ENCODE measurements at regions not wholly inside any gene's neighbourhood (a gene's known extent, or its start where the extent isn't known, plus 50 kb on each side); places are given as distances from the start of the nearest gene placed in this dataset.

GRCh38 chr3:72353236-72354128, 494.8 kb downstream of the SHQ1 start:
- H3K4me1 ChIP-seq (ENCODE audit: insufficient read depth, low read length), result no peaks in the 10 kb centered on the region
- H3K4me3 ChIP-seq (ENCODE audit: low read length), result no peak overlapping the region
- no peaks in the 10 kb centered on the region for H3K9me3 ChIP-seq (ENCODE audit: low read depth, low read length)
- peaks cover 2% of the 10 kb centered on the region for H3K27me3 ChIP-seq (ENCODE audit: insufficient read depth, low read length)

- Histone ChIP-seq H3K4me1 (ENCODE audit: insufficient read depth, low read length) (peaks cover 13% of the 10 kb centered on the region), H3K9me3 (ENCODE audit: low read depth, low read length) (no peaks in the 10 kb centered on the region), H3K27me3 (ENCODE audit: insufficient read depth, low read length) (peaks cover 4% of the 10 kb centered on the region), H3K4me3 (ENCODE audit: low read length) (no peak overlapping the region)
Measured at GRCh38 chr3:72352176-72352575, 496.1 kb downstream of the SHQ1 start.

- Histone ChIP-seq H3K9me3 (ENCODE audit: low read depth, low read length) (no peaks in the 10 kb centered on the region), H3K27me3 (ENCODE audit: insufficient read depth, low read length) (peaks cover 4% of the 10 kb centered on the region), H3K4me3 (ENCODE audit: low read length) (no peak overlapping the region), H3K4me1 (ENCODE audit: insufficient read depth, low read length) (peaks cover 19% of the 10 kb centered on the region)
Measured at GRCh38 chr3:72351536-72351935, 496.7 kb downstream of the SHQ1 start.

DNA sequence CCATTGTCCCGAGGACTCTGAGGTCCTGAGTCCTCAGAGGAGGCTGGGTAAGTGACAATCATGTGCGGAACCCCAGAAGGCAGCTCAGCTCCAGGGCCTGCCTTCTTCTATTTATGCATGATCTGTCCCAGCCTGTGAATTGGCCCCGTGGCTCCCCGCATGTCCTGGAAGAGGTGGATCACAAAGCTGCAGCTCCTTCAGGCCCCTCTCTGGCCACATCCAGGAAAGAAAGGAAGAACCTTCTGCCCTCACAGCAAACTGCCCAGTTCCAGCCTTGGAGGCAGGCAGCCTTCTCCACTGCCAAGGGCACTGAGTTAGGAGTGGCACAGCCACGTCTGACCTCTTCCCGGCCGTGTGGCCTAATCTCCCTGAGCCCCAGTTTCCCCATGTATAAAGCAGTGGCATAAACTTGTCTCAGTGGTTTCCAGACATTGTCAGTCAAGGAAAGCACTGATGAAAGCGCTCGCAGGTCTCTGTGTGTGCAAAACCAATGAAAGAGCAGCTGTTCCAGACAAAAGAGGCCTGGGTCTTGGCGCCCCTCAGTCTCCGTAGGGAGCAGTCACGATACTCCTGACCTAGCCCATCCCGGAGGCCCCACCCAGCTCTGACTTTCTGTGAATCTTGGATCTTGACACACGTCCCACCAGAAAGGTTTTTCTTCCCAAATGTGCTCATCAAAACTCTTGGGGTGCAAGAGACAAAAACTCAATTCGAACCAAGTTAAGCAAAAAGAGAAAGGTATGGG, 497.3 kb downstream of the SHQ1 start:
- Histone ChIP-seq H3K4me3 (ENCODE audit: low read length) (no peak overlapping the region), H3K4me1 (ENCODE audit: insufficient read depth, low read length) (peaks cover 25% of the 10 kb centered on the region), H3K9me3 (ENCODE audit: low read depth, low read length) (no peaks in the 10 kb centered on the region), H3K27me3 (ENCODE audit: insufficient read depth, low read length) (peaks cover 4% of the 10 kb centered on the region)

DNA sequence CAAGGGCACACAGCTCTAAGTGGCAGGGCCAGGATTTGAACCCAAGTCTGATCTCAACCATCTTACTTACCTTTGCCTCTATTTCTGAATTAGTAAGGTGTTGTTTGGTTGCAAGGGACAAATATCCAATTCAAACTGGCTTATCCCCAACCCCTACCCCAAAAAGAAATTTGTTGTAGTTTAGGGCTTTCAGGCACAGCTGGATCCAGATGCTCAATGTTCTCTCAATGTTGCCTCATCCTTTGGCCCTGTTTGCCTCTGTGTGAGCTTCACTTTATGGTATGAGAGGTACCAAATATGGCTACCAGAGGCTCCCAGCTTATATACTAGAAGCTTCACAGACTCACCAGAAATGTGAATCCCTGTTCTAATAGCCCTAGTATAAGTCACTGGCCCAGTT, 499.9 kb downstream of the SHQ1 start:
- Histone ChIP-seq H3K4me3 (ENCODE audit: low read length) (no peak overlapping the region), H3K9me3 (ENCODE audit: low read depth, low read length) (no peaks in the 10 kb centered on the region), H3K27me3 (ENCODE audit: insufficient read depth, low read length) (peaks cover 4% of the 10 kb centered on the region), H3K4me1 (ENCODE audit: insufficient read depth, low read length) (peaks cover 48% of the 10 kb centered on the region)

DNA sequence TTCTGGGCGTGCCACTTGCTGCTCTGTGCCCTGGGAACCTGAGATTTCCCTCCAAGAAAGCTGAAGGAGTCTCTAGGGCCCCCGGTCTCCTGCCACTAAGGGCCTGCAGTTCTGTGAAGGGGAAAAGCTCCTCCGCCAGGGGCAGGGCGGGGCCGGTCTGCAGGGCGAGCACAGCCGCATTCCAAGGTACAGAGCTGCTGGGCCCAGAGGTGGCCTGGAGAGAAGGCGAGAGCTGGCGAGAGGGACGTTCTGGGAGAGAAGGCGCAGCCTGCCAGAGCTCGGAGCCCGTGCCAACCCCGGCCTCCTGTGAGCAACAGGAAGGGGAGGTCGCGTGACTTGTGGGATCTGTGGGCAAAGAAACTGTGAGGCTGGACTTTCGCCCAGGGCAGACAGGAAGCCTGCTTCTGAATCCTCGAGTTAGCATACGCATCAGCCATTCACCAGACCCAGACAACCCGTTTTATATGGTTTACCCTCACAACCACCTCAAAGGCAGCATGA, 500.4 kb downstream of the SHQ1 start:
- Histone ChIP-seq H3K27me3 (ENCODE audit: insufficient read depth, low read length) (peaks cover 4% of the 10 kb centered on the region), H3K4me1 (ENCODE audit: insufficient read depth, low read length) (peaks cover 48% of the 10 kb centered on the region), H3K4me3 (ENCODE audit: low read length) (no peak overlapping the region), H3K9me3 (ENCODE audit: low read depth, low read length) (no peaks in the 10 kb centered on the region)

DNA sequence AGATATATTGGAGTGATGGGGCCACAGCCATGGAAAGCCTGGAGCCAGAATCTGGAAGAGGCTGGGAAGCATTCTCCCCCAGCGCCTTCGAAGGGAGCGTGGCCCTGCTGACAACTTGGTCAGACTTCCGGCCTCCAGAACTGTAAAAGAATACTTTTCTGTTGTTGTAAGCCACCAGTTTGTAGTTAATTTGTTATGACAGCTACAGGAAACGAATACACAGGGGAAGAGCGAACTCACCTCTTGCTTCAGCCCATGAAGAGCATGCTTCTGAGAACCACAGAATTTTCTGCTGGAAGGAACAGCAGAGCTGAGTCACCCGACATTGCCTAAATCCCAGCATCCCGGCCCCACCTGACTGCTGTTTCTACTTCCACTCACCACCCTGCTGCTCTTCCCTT, 501.7 kb downstream of the SHQ1 start:
- Histone ChIP-seq H3K4me1 (ENCODE audit: insufficient read depth, low read length) (peaks cover 48% of the 10 kb centered on the region), H3K9me3 (ENCODE audit: low read depth, low read length) (no peaks in the 10 kb centered on the region), H3K27me3 (ENCODE audit: insufficient read depth, low read length) (peaks cover 4% of the 10 kb centered on the region), H3K4me3 (ENCODE audit: low read length) (no peak overlapping the region)

GRCh38 chr3:72345980-72346379, 502.3 kb downstream of the SHQ1 start:
- Histone ChIP-seq H3K9me3 (ENCODE audit: low read depth, low read length) (no peaks in the 10 kb centered on the region), H3K27me3 (ENCODE audit: insufficient read depth, low read length) (peaks cover 4% of the 10 kb centered on the region), H3K4me3 (ENCODE audit: low read length) (no peak overlapping the region), H3K4me1 (ENCODE audit: insufficient read depth, low read length) (peaks cover 48% of the 10 kb centered on the region)

DNA sequence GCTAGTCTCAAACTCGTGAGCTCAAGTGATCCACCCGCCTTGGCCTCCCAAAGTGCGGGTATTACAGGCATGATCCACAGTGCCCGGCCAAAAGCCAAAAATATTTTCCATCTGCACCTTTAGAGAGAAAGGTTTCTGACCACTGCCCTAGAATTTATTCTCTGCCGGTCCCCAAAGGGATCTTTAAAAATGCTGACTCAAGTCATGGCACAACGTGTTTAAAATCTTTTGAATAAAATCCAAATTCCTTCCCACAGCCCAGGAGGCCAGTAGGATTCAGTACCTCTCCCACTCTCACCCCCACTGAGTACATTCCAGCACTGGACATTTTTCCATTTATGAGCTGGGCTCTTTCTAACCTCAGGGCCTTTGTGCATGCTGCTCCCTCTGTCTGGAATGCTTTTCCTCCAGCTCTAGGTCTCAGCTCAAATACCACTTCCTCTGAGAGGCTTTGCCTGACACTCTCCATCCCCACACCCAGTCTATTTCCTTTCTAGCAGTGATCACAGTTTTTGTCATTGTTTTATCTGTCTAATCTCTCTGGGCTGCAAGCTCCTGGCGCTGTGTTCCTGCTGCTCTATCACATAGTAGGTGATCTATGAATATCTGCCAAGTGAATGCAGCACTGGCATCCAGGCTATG, 502.9 kb downstream of the SHQ1 start:
- Histone ChIP-seq H3K4me3 (ENCODE audit: low read length) (no peak overlapping the region), H3K4me1 (ENCODE audit: insufficient read depth, low read length) (peaks cover 48% of the 10 kb centered on the region), H3K27me3 (ENCODE audit: insufficient read depth, low read length) (peaks cover 4% of the 10 kb centered on the region), H3K9me3 (ENCODE audit: low read depth, low read length) (no peaks in the 10 kb centered on the region)

- peaks cover 48% of the 10 kb centered on the region for H3K4me1 ChIP-seq (ENCODE audit: insufficient read depth, low read length)
Measured at GRCh38 chr3:72344647-72345046, 503.6 kb downstream of the SHQ1 start.

DNA sequence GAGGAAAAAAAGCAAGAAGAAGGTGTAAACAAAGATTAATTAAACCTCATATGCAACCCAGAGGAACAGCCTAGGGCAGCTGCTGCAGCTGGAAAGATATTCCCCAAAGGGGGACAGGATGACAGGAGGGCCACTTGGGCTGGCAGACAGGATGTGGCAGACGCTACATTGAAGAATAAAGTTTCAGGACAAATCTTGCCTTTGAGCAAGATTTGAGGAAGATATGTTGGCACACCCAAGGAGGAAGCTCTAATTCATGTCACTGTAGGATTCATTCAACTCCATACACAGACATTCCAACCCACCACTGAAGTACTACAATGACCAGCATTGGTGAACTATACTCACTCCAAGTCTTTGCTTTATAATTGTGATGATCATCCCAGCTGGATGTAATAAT, 504.0 kb downstream of the SHQ1 start:
- Histone ChIP-seq H3K9me3 (ENCODE audit: low read depth, low read length) (no peaks in the 10 kb centered on the region), H3K4me3 (ENCODE audit: low read length) (no peak overlapping the region), H3K27me3 (ENCODE audit: insufficient read depth, low read length) (peaks cover 4% of the 10 kb centered on the region), H3K4me1 (ENCODE audit: insufficient read depth, low read length) (peaks cover 48% of the 10 kb centered on the region)

More at GRCh38 chr3:72344647-72345046, 503.6 kb downstream of the SHQ1 start:
- Histone ChIP-seq H3K9me3 (ENCODE audit: low read depth, low read length) (no peaks in the 10 kb centered on the region), H3K27me3 (ENCODE audit: insufficient read depth, low read length) (peaks cover 4% of the 10 kb centered on the region), H3K4me3 (ENCODE audit: low read length) (no peak overlapping the region)

- Histone ChIP-seq H3K4me1 (ENCODE audit: insufficient read depth, low read length) (peaks cover 45% of the 10 kb centered on the region), H3K9me3 (ENCODE audit: low read depth, low read length) (no peaks in the 10 kb centered on the region), H3K4me3 (ENCODE audit: low read length) (no peak overlapping the region), H3K27me3 (ENCODE audit: insufficient read depth, low read length) (no peaks in the 10 kb centered on the region)
Measured at GRCh38 chr3:72343078-72343477, 505.2 kb downstream of the SHQ1 start.

DNA sequence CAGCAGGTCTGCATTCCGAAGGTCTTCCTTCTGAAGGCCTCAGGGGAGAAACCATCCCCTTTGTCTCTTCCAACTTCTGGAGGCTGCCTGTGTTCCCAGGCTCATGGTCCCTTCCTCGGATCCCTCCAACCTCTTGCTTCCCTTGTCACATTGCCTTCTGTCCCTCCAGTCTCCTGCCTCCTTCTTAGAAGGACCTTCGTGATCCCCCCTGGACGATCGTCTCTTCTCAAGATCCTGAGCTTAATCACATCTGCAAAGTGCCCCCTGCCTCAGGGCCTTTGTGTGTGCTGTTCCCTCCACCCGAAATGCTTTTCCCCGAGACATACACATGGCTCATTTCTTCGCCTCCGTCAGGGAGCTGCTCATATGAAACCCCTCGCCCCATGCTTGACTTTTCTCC, 505.8 kb downstream of the SHQ1 start:
- Histone ChIP-seq H3K4me1 (ENCODE audit: insufficient read depth, low read length) (peaks cover 38% of the 10 kb centered on the region), H3K27me3 (ENCODE audit: insufficient read depth, low read length) (no peaks in the 10 kb centered on the region), H3K9me3 (ENCODE audit: low read depth, low read length) (no peaks in the 10 kb centered on the region), H3K4me3 (ENCODE audit: low read length) (no peak overlapping the region)

DNA sequence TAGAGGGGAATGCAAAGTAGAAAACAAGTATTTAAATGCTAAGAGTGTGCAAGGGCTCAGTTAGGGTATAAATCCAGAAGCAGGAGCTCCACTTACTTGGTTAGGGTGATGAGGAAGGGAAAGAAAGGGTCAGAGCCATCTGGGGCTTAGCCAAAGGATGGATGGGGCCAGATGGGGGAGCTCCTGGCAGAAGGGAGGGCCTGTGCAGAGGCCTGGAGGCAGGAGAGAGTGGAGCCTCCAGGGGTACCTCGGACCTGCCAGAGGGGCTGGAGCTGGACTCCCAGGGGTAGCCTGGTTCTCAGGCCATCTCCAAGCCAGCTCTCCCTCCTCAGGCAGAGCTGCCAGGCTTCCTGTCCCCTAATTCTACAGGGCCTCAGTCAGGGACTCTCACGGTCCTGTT, 506.3 kb downstream of the SHQ1 start:
- Histone ChIP-seq H3K9me3 (ENCODE audit: low read depth, low read length) (no peaks in the 10 kb centered on the region), H3K4me1 (ENCODE audit: insufficient read depth, low read length) (peaks cover 37% of the 10 kb centered on the region), H3K4me3 (ENCODE audit: low read length) (no peak overlapping the region), H3K27me3 (ENCODE audit: insufficient read depth, low read length) (no peaks in the 10 kb centered on the region)

DNA sequence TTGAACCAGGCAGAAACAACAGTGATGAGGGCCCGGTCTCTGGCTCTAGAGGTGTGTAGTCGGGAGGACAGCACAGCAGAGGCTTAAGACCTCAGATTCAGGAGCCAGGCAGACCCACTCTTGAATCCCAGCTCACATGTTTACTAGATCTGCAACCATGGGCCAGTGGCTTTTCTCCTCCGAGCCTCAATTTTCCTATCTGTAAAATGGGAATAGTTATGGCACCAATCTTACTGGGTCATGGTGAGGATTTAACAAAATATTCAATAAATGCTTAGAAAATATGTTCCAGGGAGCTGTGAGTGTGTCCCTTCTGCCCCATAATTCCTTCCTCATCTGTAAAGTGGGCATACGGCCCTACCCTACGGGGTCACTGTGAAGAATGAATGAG, 506.9 kb downstream of the SHQ1 start:
- Histone ChIP-seq H3K9me3 (ENCODE audit: low read depth, low read length) (no peaks in the 10 kb centered on the region), H3K4me1 (ENCODE audit: insufficient read depth, low read length) (peaks cover 31% of the 10 kb centered on the region), H3K4me3 (ENCODE audit: low read length) (no peak overlapping the region), H3K27me3 (ENCODE audit: insufficient read depth, low read length) (no peaks in the 10 kb centered on the region)

All from mononuclear cell (primary cell).